Brain microvascular endothelial cell (primary cell): ENCODE measurements at regions not wholly inside any gene's neighbourhood (a gene's known extent, or its start where the extent isn't known, plus 50 kb on each side); places are given as distances from the start of the nearest gene placed in this dataset.
A peak's percentile ranks its signal among the peaks of the same experiment; 100 is the strongest.

ENCODE experiments used
- DNase-seq: peaks from one replicate; pipeline ENCODE4 v3.0.0-alpha.2; 2020
- H3K27ac ChIP-seq: fragments of 250-450 bp; sonication (Bioruptor Pico); 2 replicates; pipeline ENCODE4 v1.5.1; 2020; ENCODE audit warnings: mild to moderate bottlenecking, moderate library complexity
- H3K27me3 ChIP-seq: fragments of 250-450 bp; sonication (Bioruptor Pico); replicated peaks from 2 replicates; pipeline ENCODE4 v1.5.1; 2020; ENCODE audit warnings: mild to moderate bottlenecking
- H3K36me3 ChIP-seq: fragments of 250-450 bp; sonication (Bioruptor Pico); replicated peaks from 2 replicates; pipeline ENCODE4 v1.5.1; 2020; ENCODE audit warnings: mild to moderate bottlenecking
- H3K4me3 ChIP-seq: 2 replicates; pipeline ENCODE4 v1.5.1; 2011; ENCODE audit warnings: low read depth, mild to moderate bottlenecking, control low read depth, low read length, moderate library complexity
- in situ Hi-C: cut with HindIII; loops from 2 replicates; pipeline ENCODE4 v1.10.0; 2017; ENCODE audit warnings: low sequenced_read_pairs, low pct_ligation_motif_present
- TF ChIP-seq, protein P1 (sequence below): IDR thresholded peaks from 2 replicates; pipeline ENCODE4 v1.5.1; 2011; ENCODE audit warnings: low read depth, mild to moderate bottlenecking, moderate library complexity, low read length, control low read depth, inconsistent platforms; ENCODE audit errors: missing control alignments

DNA sequence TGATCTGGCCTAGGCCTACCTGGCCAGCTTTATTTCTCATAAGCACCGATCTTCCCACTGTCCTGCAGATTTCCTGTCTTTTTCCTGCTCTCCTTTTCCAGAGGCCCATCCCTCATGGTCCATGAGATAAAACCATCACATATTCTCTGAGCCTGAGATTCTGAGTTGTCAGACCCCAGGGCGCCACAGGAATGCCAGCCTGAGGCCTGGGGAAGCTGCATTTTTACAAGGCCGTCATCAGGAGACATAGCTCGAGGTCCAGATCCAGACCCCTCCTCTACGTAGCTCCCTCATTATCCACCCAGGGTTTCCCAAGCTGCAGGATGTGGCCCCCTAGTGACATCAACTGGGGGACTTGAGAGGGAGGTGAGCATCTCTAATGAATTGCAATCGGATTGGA, 204.3 kb downstream of the ATPSCKMT start:
- TF ChIP-seq, protein P1, sequence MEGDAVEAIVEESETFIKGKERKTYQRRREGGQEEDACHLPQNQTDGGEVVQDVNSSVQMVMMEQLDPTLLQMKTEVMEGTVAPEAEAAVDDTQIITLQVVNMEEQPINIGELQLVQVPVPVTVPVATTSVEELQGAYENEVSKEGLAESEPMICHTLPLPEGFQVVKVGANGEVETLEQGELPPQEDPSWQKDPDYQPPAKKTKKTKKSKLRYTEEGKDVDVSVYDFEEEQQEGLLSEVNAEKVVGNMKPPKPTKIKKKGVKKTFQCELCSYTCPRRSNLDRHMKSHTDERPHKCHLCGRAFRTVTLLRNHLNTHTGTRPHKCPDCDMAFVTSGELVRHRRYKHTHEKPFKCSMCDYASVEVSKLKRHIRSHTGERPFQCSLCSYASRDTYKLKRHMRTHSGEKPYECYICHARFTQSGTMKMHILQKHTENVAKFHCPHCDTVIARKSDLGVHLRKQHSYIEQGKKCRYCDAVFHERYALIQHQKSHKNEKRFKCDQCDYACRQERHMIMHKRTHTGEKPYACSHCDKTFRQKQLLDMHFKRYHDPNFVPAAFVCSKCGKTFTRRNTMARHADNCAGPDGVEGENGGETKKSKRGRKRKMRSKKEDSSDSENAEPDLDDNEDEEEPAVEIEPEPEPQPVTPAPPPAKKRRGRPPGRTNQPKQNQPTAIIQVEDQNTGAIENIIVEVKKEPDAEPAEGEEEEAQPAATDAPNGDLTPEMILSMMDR = no peak

GRCh38 chr5:10036136-10036815, 213.4 kb downstream of the ATPSCKMT start:
- Histone ChIP-seq H3K36me3 (no peaks in the 10 kb centered on the region), H3K4me3 (no peak overlapping the region), H3K27me3 (no peaks in the 10 kb centered on the region), H3K27ac (no peak overlapping the region)
- in situ Hi-C loops = no loop called here
- DNase-seq = peak; percentile 33
- TF ChIP-seq, protein P1 = no peak

More for the DNA sequence above, 204.3 kb downstream of the ATPSCKMT start:
- no peak overlapping the region for H3K27ac ChIP-seq
- no peaks in the 10 kb centered on the region for H3K27me3 ChIP-seq
- no peaks in the 10 kb centered on the region for H3K36me3 ChIP-seq
- in situ Hi-C loops = no loop called here
- no peak for DNase-seq
- no peak overlapping the region for H3K4me3 ChIP-seq

DNA sequence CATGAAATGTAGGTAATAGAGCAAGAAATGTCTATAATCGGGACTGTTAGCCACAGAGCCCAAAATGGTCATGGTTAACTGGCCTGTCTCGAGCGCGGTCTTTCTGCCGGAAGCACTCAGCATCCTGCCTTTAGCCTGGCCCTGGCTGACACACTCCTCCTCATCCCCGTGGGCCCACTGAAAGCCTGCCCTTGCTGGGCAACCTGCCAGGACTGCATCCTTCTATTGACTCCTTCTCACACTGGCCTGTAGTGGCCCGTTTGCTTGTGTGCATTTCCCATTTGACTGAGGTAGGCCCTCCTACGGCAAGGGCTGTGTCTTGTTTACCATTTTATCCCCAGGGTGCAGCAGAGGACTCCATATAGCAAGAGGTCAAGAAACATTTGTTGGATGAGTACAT, 215.7 kb downstream of the ATPSCKMT start:
- in situ Hi-C loops = no loop called here
- DNase-seq = peak; percentile 38
- H3K36me3 ChIP-seq = no peaks in the 10 kb centered on the region
- TF ChIP-seq, protein P1 = no peak
- H3K27ac ChIP-seq = no peak overlapping the region
- no peak overlapping the region for H3K4me3 ChIP-seq
- H3K27me3 ChIP-seq = no peaks in the 10 kb centered on the region

- in situ Hi-C loops = no loop called here
- Histone ChIP-seq H3K27ac (no peak overlapping the region), H3K27me3 (no peaks in the 10 kb centered on the region), H3K4me3 (no peak overlapping the region), H3K36me3 (no peaks in the 10 kb centered on the region)
- DNase-seq = no peak
- TF ChIP-seq, protein P1 = no peak
Observed at GRCh38 chr5:10031817-10032216, 217.9 kb downstream of the ATPSCKMT start.

- peak; percentile 53 for DNase-seq
- Histone ChIP-seq H3K27me3 (no peaks in the 10 kb centered on the region), H3K27ac (no peak overlapping the region), H3K36me3 (no peaks in the 10 kb centered on the region), H3K4me3 (no peak overlapping the region)
- TF ChIP-seq, protein P1 = peak; percentile 68
- in situ Hi-C loops = no loop called here
Observed at GRCh38 chr5:10030219-10030831, 219.4 kb downstream of the ATPSCKMT start.
